HK-2 (cell line): ENCODE measurements at regions not wholly inside any gene's neighbourhood (a gene's known extent, or its start where the extent isn't known, plus 50 kb on each side); places are given as distances from the start of the nearest gene placed in this dataset.
"Not testable (repeated sequence)": the region's sequence is repeated elsewhere in the genome, so short reads cannot be mapped to it uniquely, and the experiment has no call there.

Experiments used
- DNase-seq: peaks from one replicate; pipeline ENCODE4 v3.0.0-alpha.2; 2018; ENCODE audit not compliant: unreplicated experiment

- DNase-seq: peak; percentile 21
Measured at GRCh38 chr2:67571785-67572718, 174.9 kb downstream of the ETAA1 start.

- no peak for DNase-seq
Measured at GRCh38 chr2:67572721-67573435, 175.7 kb downstream of the ETAA1 start.

- DNase-seq: no peak
Measured at GRCh38 chr2:67574230-67574629, 177.1 kb downstream of the ETAA1 start.

DNA sequence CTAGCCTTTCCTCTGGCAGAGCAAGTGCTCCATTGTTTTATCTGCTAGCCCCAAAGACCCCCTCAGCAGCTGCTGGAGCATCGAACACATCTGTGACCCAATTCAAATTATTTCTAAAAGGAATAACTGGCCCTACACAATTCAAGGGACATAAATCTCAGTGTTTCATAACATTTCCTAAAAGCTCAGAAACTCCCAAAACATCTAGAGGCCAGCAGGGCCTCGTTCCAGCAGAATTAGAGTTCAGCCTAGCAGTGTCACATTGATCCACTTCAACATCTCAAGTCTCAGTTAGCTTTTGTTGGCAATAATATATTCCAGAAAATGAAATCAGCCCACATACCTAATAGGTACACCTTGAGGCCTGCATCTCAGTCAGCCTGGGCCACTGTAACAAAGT is 179.1 kb downstream of the ETAA1 start:
- no peak for DNase-seq

DNA sequence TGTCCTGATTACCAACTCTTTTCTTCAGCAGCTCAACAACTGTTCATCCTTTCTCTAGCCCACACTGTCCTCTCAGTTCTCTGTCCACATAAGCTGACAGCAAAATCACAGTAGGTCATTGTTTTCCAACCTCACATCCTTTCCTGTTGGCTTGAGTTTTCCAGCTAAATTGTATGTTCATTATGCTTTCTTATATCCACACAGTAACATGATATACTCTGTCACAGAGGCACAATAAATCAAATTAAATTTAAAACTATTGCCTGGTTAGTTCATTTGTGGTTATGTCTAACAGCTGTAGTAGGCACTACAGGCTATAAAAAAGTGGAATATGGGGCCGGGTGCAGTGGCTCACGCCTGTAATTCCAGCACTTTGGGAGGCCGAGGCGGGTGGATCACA is 179.9 kb downstream of the ETAA1 start:
- DNase-seq: no peak

DNA sequence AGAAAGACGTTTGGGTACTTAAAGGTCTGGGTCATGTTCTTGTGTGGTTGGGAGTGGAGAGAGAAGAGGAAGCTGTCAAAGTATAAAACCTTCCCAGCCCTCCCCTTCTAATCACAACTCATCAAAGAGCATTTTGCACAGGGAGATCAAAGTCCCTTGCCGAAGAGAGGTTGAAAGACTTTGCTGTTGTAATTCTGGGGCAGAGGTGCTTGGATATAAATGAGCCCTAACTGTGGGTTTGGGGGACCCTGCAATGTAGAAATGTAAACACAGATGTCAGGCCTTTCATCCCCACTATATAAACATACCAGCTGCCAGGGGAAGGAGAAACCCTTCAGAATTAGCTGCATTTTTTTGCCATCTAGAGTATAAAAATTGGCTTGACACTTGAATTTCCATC is 182.1 kb downstream of the ETAA1 start:
- DNase-seq: no peak

GRCh38 chr2:67579806-67580205 is 182.7 kb downstream of the ETAA1 start:
- DNase-seq: no peak

- DNase-seq: no peak
Measured at GRCh38 chr2:67581751-67582150, 184.6 kb downstream of the ETAA1 start.

- no peak for DNase-seq
Measured at GRCh38 chr2:67583185-67583584, 186.1 kb downstream of the ETAA1 start.

- no peak for DNase-seq
Measured at GRCh38 chr2:67585400-67585799, 188.3 kb downstream of the ETAA1 start.

DNA sequence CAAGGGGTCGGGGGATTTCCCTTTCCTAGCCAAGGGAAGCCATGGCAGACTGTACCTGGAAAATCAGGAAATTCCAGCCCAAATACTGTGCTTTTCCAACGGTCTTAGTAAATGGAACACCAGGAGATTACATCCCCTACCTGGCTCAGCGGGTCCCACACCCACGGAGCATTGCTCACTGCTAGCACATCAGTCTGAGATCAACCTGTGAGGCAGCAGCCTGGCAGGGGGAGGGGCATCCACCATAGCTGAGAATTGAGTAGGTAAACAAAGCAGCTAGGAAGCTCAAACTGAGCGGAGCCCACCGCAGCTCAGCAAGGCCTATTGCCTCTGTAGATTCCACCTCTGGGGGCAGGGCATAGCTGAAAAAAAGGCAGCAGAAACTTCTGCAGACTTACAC is 192.0 kb downstream of the ETAA1 start:
- not testable (repeated sequence) for DNase-seq

- not testable (repeated sequence) for DNase-seq
Measured at GRCh38 chr2:67594522-67594921, 197.4 kb downstream of the ETAA1 start.

DNA sequence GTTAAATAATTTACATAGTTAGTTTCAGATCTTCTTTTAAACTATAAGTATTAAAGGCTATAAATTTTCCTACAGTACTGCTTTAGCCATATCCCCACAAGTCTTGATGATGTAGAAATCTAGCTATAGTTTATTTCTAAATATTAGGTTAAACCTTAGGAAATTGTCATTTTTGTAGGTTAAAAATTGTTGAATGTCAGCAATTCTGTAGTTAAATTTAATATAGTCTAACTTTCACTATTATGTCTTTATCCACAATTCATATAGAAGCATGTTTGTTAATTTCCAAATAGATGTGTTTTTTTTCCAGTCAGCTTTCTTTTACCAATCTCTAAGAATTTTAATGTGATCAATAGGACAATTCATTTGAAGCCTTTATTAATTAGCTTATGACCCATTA is 199.7 kb downstream of the ETAA1 start:
- DNase-seq: no peak

- DNase-seq: no peak
Measured at GRCh38 chr2:67599561-67599960, 202.4 kb downstream of the ETAA1 start.

- no peak for DNase-seq
Measured at GRCh38 chr2:67600222-67600871, 203.2 kb downstream of the ETAA1 start.

- DNase-seq: no peak
Measured at GRCh38 chr2:67600946-67601345, 203.8 kb downstream of the ETAA1 start.

- DNase-seq: no peak
Measured at GRCh38 chr2:67604360-67604759, 207.2 kb downstream of the ETAA1 start.

DNA sequence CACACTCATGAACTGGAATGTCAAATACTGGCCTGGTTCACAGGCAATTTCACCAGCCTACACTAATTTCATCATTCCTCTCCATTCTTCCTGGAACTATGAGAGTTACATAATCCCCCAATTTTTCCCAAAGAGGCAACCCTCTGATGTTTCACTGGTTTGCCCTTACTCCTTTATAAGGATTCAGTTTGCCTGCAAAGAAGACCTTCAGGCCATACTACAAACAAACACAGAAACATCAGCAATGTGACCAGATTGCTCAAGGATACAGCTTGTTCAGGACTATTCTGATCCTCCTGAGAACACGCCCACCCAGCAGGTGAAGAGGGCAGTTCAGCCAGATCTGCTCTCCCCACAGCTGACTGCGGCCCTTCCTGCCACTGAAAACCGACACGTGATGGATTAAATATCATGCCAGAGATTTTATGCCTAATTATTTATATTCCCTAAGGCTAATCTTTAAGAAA is 215.5 kb downstream of the ETAA1 start:
- no peak for DNase-seq

DNA sequence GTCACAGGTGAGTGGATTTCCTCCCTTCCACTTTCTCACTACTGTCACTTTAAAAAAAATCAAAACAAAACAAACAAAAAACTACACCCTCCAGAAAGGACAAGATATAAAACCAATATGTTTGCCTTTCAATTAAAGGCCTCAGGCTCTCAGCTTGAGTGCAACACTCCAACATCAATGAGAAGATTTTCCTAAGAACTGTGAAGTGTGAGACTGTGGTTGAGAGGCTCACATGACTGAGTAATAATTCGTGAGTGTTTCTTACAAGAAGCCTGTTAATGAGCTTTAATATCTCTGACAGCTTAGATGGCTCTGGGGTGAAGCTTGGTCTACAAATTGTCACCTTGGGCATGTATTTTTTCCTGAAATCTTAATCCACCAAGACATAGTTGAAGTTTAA is 216.1 kb downstream of the ETAA1 start:
- no peak for DNase-seq

- DNase-seq: no peak
Measured at GRCh38 chr2:67614454-67614853, 217.3 kb downstream of the ETAA1 start.

DNA sequence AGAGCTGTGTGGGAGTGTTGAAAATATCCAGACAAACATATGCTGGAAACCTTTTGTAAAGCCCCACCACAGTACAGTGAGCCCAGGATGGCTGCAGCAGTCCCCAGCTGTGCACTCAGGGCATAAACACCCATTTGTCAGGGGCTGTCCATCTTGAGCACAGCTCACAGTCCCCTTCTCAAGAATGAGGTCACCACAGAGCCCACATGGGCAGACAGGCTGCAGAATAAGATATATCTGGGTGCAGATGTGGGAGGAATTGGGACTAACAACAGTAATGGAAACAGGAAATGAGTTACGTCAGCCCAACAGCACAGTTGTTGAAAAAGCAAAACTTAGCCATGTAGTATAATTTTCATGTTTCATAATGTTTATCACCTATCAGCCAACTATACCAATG is 219.6 kb downstream of the ETAA1 start:
- no peak for DNase-seq

- DNase-seq: no peak
Measured at GRCh38 chr2:67619204-67619603, 222.1 kb downstream of the ETAA1 start.
